ENCODE measurements at regions not wholly inside any gene's neighbourhood (a gene's known extent, or its start where the extent isn't known, plus 50 kb on each side); places are given as distances from the start of the nearest gene placed in this dataset.

- DNase-seq (ENCODE audit: low read depth in 2 of 2): no peak
Observed at GRCh38 chr14:97264516-97265230, 467.5 kb downstream of the VRK1 start.

- no peak for DNase-seq (ENCODE audit: low read depth in 2 of 2)
Observed at GRCh38 chr14:97266653-97267052, 469.5 kb downstream of the VRK1 start.

- no peak for DNase-seq (ENCODE audit: low read depth in 2 of 2)
Observed at GRCh38 chr14:97267509-97267908, 470.3 kb downstream of the VRK1 start.

- no peak for DNase-seq (ENCODE audit: low read depth in 2 of 2)
Observed at GRCh38 chr14:97268097-97268496, 470.9 kb downstream of the VRK1 start.

GRCh38 chr14:97270308-97270707 lies 473.1 kb downstream of the VRK1 start:
- no peak for DNase-seq (ENCODE audit: low read depth in 2 of 2)

GRCh38 chr14:97271451-97271960 lies 474.3 kb downstream of the VRK1 start:
- DNase-seq (ENCODE audit: low read depth in 2 of 2): no peak

GRCh38 chr14:97273540-97273939 lies 476.4 kb downstream of the VRK1 start:
- DNase-seq (ENCODE audit: low read depth in 2 of 2): no peak

GRCh38 chr14:97274626-97275025 lies 477.4 kb downstream of the VRK1 start:
- DNase-seq (ENCODE audit: low read depth in 2 of 2): no peak

GRCh38 chr14:97275276-97275675 lies 478.1 kb downstream of the VRK1 start:
- DNase-seq (ENCODE audit: low read depth in 2 of 2): no peak

- no peak for DNase-seq (ENCODE audit: low read depth in 2 of 2)
Observed at GRCh38 chr14:97276573-97276972, 479.4 kb downstream of the VRK1 start.

- no peak for DNase-seq (ENCODE audit: low read depth in 2 of 2)
Observed at GRCh38 chr14:97277711-97278110, 480.5 kb downstream of the VRK1 start.

GRCh38 chr14:97280526-97280925 lies 483.3 kb downstream of the VRK1 start:
- DNase-seq (ENCODE audit: low read depth in 2 of 2): no peak

- DNase-seq (ENCODE audit: low read depth in 2 of 2): no peak
Observed at GRCh38 chr14:97281741-97282140, 484.6 kb downstream of the VRK1 start.

GRCh38 chr14:97282210-97283004 lies 485.2 kb downstream of the VRK1 start:
- no peak for DNase-seq (ENCODE audit: low read depth in 2 of 2)

- DNase-seq (ENCODE audit: low read depth in 2 of 2): no peak
Observed at GRCh38 chr14:97283005-97283403, 485.8 kb downstream of the VRK1 start.

GRCh38 chr14:97283426-97283825 lies 486.2 kb downstream of the VRK1 start:
- DNase-seq (ENCODE audit: low read depth in 2 of 2): no peak

GRCh38 chr14:97283841-97284240 lies 486.7 kb downstream of the VRK1 start:
- no peak for DNase-seq (ENCODE audit: low read depth in 2 of 2)

- DNase-seq (ENCODE audit: low read depth in 2 of 2): no peak
Observed at GRCh38 chr14:97287956-97288355, 490.8 kb downstream of the VRK1 start.

GRCh38 chr14:97290065-97290464 lies 492.9 kb downstream of the VRK1 start:
- DNase-seq (ENCODE audit: low read depth in 2 of 2): no peak

GRCh38 chr14:97290977-97291376 lies 493.8 kb downstream of the VRK1 start:
- DNase-seq (ENCODE audit: low read depth in 2 of 2): no peak

GRCh38 chr14:97293659-97294058 lies 496.5 kb downstream of the VRK1 start:
- no peak for DNase-seq (ENCODE audit: low read depth in 2 of 2)

- no peak for DNase-seq (ENCODE audit: low read depth in 2 of 2)
Observed at GRCh38 chr14:97295108-97295710, 498.0 kb downstream of the VRK1 start.

GRCh38 chr14:97296176-97296575 lies 499.0 kb downstream of the VRK1 start:
- DNase-seq (ENCODE audit: low read depth in 2 of 2): no peak

Measured in activated CD4-positive, alpha-beta T cell treated with anti-CD3 and anti-CD28 coated beads for 24 hours (primary cell).